Fibroblast of skin of back (primary cell): ENCODE measurements at regions not wholly inside any gene's neighbourhood (a gene's known extent, or its start where the extent isn't known, plus 50 kb on each side); places are given as distances from the start of the nearest gene placed in this dataset.
"Not testable (repeated sequence)": the region's sequence is repeated elsewhere in the genome, so short reads cannot be mapped to it uniquely, and the experiment has no call there.

ENCODE experiments used
- DNase-seq: peaks from one replicate; pipeline ENCODE4 v3.0.0-alpha.2; 2013

- DNase-seq: no peak
Observed at GRCh38 chr16:85222155-85222863, 110.0 kb upstream of the CIBAR2 start.

GRCh38 chr16:85225257-85225656 is 113.0 kb upstream of the CIBAR2 start:
- DNase-seq: no peak

GRCh38 chr16:85225721-85226120 is 113.4 kb upstream of the CIBAR2 start:
- DNase-seq: no peak

- DNase-seq: no peak
Observed at GRCh38 chr16:85227084-85227945, 115.0 kb upstream of the CIBAR2 start.

GRCh38 chr16:85227946-85228862 is 115.9 kb upstream of the CIBAR2 start:
- peak; percentile 83 for DNase-seq

- DNase-seq: no peak
Observed at GRCh38 chr16:85228970-85229430, 116.7 kb upstream of the CIBAR2 start.

GRCh38 chr16:85229869-85230462 is 117.7 kb upstream of the CIBAR2 start:
- DNase-seq: no peak

- DNase-seq: not testable (repeated sequence)
Observed at GRCh38 chr16:85230764-85231383, 118.6 kb upstream of the CIBAR2 start.

GRCh38 chr16:85231959-85232358 is 119.7 kb upstream of the CIBAR2 start:
- peak; percentile 84 for DNase-seq

- no peak for DNase-seq
Observed at GRCh38 chr16:85232369-85233142, 120.3 kb upstream of the CIBAR2 start.

GRCh38 chr16:85233516-85233915 is 121.2 kb upstream of the CIBAR2 start:
- DNase-seq: no peak

- DNase-seq: peak; percentile 81
Observed at GRCh38 chr16:85234310-85235204, 122.3 kb upstream of the CIBAR2 start.

GRCh38 chr16:85235991-85236817 is 123.9 kb upstream of the CIBAR2 start:
- peak; percentile 57 for DNase-seq

GRCh38 chr16:85236818-85237150 is 124.5 kb upstream of the CIBAR2 start:
- peak; percentile 53 for DNase-seq

- DNase-seq: no peak
Observed at GRCh38 chr16:85237817-85238216, 125.5 kb upstream of the CIBAR2 start.

GRCh38 chr16:85238233-85238647 is 126.0 kb upstream of the CIBAR2 start:
- DNase-seq: peak; percentile 93

- DNase-seq: no peak
Observed at GRCh38 chr16:85239239-85239638, 127.0 kb upstream of the CIBAR2 start.

- no peak for DNase-seq
Observed at GRCh38 chr16:85239871-85240270, 127.6 kb upstream of the CIBAR2 start.
